ENCODE measurements at regions not wholly inside any gene's neighbourhood (a gene's known extent, or its start where the extent isn't known, plus 50 kb on each side); places are given as distances from the start of the nearest gene placed in this dataset.

DNA sequence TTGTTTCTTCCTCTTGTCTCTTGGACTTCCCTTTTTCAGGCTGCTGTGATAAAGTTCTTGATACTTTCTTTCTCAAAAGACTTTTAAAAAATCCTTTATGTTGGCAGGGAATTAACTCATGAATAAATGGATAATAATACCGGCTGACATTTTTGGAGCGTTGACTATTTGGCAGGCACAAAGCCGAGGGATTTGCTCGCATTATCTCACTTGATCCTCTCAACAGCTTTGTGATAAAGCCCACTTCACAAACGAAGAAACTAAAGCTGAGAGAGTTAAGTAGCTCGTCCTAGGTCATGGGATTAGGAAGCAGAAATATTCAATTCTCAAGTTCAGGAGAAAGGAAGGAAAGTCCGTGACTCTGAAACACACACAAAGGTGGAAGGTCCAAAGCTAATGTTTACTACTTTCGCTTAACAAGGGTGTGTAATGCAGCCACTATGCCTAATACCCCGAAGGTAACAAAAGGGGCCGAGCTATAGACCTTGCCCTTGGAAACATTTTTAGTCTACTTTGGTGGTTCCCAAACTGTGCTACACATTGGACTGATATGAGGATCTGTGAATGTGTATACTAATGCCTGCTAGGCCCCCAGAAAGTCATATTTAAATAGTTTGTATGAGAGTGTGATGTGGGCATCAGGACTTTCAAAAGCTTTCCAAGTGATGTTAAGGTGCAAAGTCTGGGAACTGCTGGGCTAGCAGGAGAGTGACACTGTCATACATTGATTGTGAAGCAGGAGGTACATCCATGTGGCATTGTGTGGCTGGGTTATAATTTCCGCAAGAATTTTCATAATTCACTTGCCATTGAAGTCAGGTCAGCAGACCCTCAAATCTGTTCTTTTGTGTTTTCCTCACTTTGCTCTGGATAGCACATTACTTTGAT is 508.4 kb downstream of the PLCL1 start:
- ATAC-seq (ENCODE audit: poor library complexity) = no peak
- ChIA-PET POLR2A (no interaction called here), CTCF (interaction anchor here (1.4 to 2.5 kb wide), 3 partner anchors 11 to 1177 kb away, joined by 3 to 24 read pairs (median 8); no protein-coding TSS in a partner anchor)
- no peaks in the 10 kb centered on the region for H3K36me3 Mint-ChIP-seq (ENCODE audit: low read depth)
- DNase-seq = no peak
- Histone ChIP-seq H3K4me1 (ENCODE audit: insufficient read depth, low read length) (no peaks in the 10 kb centered on the region), H3K27ac (ENCODE audit: low read depth in 1 of 2, low read length in 2 of 2) (no peak overlapping the region), H3K27me3 (ENCODE audit: control insufficient read depth in 1 of 2, insufficient read depth in 2 of 2, low read length in 2 of 2) (peaks cover 11 to 20% of the 10 kb centered on the region in 2 experiments), H3K36me3 (ENCODE audit: insufficient read depth, low read length) (no peaks in the 10 kb centered on the region), H3K4me3 (ENCODE audit: low read length) (no peak overlapping the region), H3K9me3 (ENCODE audit: control insufficient read depth in 1 of 2, insufficient read depth in 1 of 2, low read length in 2 of 2) (no peaks in the 10 kb centered on the region)
- no peak overlapping the region for H3K27ac Mint-ChIP-seq
- peaks cover 70% of the 10 kb centered on the region for H3K27me3 Mint-ChIP-seq
- TF ChIP-seq, protein P1, sequence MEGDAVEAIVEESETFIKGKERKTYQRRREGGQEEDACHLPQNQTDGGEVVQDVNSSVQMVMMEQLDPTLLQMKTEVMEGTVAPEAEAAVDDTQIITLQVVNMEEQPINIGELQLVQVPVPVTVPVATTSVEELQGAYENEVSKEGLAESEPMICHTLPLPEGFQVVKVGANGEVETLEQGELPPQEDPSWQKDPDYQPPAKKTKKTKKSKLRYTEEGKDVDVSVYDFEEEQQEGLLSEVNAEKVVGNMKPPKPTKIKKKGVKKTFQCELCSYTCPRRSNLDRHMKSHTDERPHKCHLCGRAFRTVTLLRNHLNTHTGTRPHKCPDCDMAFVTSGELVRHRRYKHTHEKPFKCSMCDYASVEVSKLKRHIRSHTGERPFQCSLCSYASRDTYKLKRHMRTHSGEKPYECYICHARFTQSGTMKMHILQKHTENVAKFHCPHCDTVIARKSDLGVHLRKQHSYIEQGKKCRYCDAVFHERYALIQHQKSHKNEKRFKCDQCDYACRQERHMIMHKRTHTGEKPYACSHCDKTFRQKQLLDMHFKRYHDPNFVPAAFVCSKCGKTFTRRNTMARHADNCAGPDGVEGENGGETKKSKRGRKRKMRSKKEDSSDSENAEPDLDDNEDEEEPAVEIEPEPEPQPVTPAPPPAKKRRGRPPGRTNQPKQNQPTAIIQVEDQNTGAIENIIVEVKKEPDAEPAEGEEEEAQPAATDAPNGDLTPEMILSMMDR (IDR thresholded peaks at IDR 0.05) = no peak
- no peak overlapping the region for H3K4me3 Mint-ChIP-seq
- intact Hi-C loops (cut with DNase I, micrococcal nuclease) = loop anchor here (5.0 to 10.0 kb wide), 2 partner anchors 1549 to 1632 kb away; no protein-coding TSS in a partner anchor
- H3K9me3 Mint-ChIP-seq = no peaks in the 10 kb centered on the region
- H3K4me1 Mint-ChIP-seq (ENCODE audit: low read depth) = no peaks in the 10 kb centered on the region

DNA sequence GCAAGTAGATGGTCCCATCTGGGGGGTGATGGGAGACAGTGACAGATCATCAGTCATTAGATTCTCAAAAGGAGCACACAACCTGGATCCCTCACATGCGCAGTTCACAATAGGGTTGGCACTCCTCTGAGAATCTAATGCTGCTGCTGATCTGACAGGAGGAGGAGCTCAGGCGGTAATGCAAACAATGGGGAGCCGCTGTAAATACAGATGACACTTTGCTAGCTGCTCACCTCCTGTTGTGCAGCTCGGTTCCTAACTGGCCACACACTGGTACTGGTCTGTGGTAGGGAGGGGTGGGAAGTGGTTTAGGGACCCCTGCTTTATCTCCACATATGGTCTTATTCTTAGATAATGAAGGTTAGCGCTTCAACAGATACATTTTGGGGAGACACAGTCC is 506.6 kb downstream of the PLCL1 start:
- TF ChIP-seq, protein P1 (IDR thresholded peaks at IDR 0.05) = no peak
- intact Hi-C loops (cut with DNase I, micrococcal nuclease) = loop anchor here (2.0 to 10.0 kb wide), 3 partner anchors 1430 to 1634 kb away; no protein-coding TSS in a partner anchor
- DNase-seq (no peak), ATAC-seq (ENCODE audit: poor library complexity) (no peak)
- Histone ChIP-seq H3K27me3 (ENCODE audit: control insufficient read depth in 1 of 2, insufficient read depth in 2 of 2, low read length in 2 of 2) (peaks cover 11 to 25% of the 10 kb centered on the region in 2 experiments), H3K27ac (ENCODE audit: low read depth in 1 of 2, low read length in 2 of 2) (no peak overlapping the region), H3K4me3 (ENCODE audit: low read length) (no peak overlapping the region), H3K4me1 (ENCODE audit: insufficient read depth, low read length) (no peaks in the 10 kb centered on the region), H3K36me3 (ENCODE audit: insufficient read depth, low read length) (no peaks in the 10 kb centered on the region), H3K9me3 (ENCODE audit: control insufficient read depth in 1 of 2, insufficient read depth in 1 of 2, low read length in 2 of 2) (no peaks in the 10 kb centered on the region)
- CTCF ChIA-PET = interaction anchor here (0.7 kb wide), 1 partner anchor 14 kb away, joined by 4 read pairs; no protein-coding TSS in a partner anchor
- Mint-ChIP-seq H3K36me3 (ENCODE audit: low read depth) (no peaks in the 10 kb centered on the region), H3K9me3 (no peaks in the 10 kb centered on the region), H3K4me1 (ENCODE audit: low read depth) (no peaks in the 10 kb centered on the region), H3K27ac (no peak overlapping the region), H3K4me3 (no peak overlapping the region), H3K27me3 (peaks cover 69% of the 10 kb centered on the region)
- POLR2A ChIA-PET = no interaction called here

DNA sequence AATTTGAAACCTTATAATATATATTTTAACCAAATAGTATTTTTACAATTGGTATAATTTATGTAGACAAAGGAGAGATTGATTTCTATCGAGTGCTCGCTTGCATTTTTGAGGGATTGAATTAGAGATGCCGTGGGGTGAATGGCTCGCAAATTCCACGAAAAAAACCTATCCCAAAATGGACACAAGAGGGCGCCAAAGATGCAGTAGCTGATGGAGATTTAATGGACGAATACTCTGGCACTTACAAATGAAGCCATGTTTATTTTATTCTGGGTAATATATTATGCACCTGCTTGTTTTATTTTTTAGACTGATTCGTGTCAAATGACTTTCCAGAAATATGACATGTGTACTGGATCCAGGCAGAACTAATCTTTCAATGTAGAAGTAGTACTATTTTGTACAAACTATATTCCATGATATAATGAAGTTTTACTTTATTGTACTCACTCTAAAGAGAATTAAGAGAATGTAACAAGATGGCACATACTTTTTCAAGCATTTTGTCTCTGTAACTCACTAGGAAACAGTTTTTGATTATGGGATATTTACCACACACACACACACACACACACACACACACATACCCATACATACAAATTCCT is 505.4 kb downstream of the PLCL1 start:
- Histone ChIP-seq H3K36me3 (ENCODE audit: insufficient read depth, low read length) (no peaks in the 10 kb centered on the region), H3K9me3 (ENCODE audit: control insufficient read depth in 1 of 2, insufficient read depth in 1 of 2, low read length in 2 of 2) (no peaks in the 10 kb centered on the region), H3K4me3 (ENCODE audit: low read length) (no peak overlapping the region), H3K4me1 (ENCODE audit: insufficient read depth, low read length) (no peaks in the 10 kb centered on the region), H3K27ac (ENCODE audit: low read depth in 1 of 2, low read length in 2 of 2) (no peak overlapping the region), H3K27me3 (ENCODE audit: control insufficient read depth in 1 of 2, insufficient read depth in 2 of 2, low read length in 2 of 2) (peaks cover 11 to 25% of the 10 kb centered on the region in 2 experiments)
- ChIA-PET POLR2A (no interaction called here), CTCF (interaction anchor here (0.8 to 1.8 kb wide), 9 partner anchors 8 to 1432 kb away, joined by 3 to 15 read pairs (median 4); no protein-coding TSS in a partner anchor)
- TF ChIP-seq, protein P1 (IDR thresholded peaks at IDR 0.05) = peak; percentile 98
- H3K9me3 Mint-ChIP-seq = no peaks in the 10 kb centered on the region
- H3K27me3 Mint-ChIP-seq = peaks cover 58% of the 10 kb centered on the region
- no peak overlapping the region for H3K27ac Mint-ChIP-seq
- no peaks in the 10 kb centered on the region for H3K36me3 Mint-ChIP-seq (ENCODE audit: low read depth)
- no peak overlapping the region for H3K4me3 Mint-ChIP-seq
- DNase-seq = peak; percentile 17 to 78 (median 42)
- intact Hi-C loops (cut with DNase I, micrococcal nuclease) = loop anchor here (2.0 to 10.0 kb wide), 3 partner anchors 1431 to 1635 kb away; no protein-coding TSS in a partner anchor
- ATAC-seq (ENCODE audit: poor library complexity) = peak; percentile 64
- no peaks in the 10 kb centered on the region for H3K4me1 Mint-ChIP-seq (ENCODE audit: low read depth)
